A549 (cell line): ENCODE measurements at regions not wholly inside any gene's neighbourhood (a gene's known extent, or its start where the extent isn't known, plus 50 kb on each side); places are given as distances from the start of the nearest gene placed in this dataset.

Experiments used
- ATAC-seq, 2 experiments: fragments of 200-7000 bp in 1 of 2; fragments of >200 bp in 1 of 2; cut with Nextera tagmentation in 1 of 2; cut with Tn5 transposase in 1 of 2; 3 replicates each; pipeline versions ENCODE4 v1.8.0 to v1.9.1; 2018 to 2020; ENCODE audit warnings: mild to moderate bottlenecking in 1 of 2, moderate library complexity in 1 of 2
- CTCF ChIA-PET: fragments of 300-600 bp; sonication (Branson Sonifier 250); formaldehyde crosslinking; extraction: SDS; loops from one replicate; lab custom pipeline; 2021; ENCODE audit warnings: antibody characterized with exemption, inconsistent platforms; lab: Yijun Ruan, JAX
- POLR2A ChIA-PET: fragments of 350-600 bp; formaldehyde crosslinking; extraction: SDS; loops from one replicate; lab custom pipeline; 2021; ENCODE audit warnings: antibody characterized with exemption, inconsistent platforms; lab: Yijun Ruan, JAX
- DNase-seq, 2 experiments: peaks; one replicate each; pipeline versions ENCODE4 v3.0.0 to v3.0.0-alpha.2; 2011 to 2016; ENCODE audit warnings: low read depth in 1 of 2, low spot score in 1 of 2
- FAIRE-seq: peaks from 2 replicates; lab custom pipeline; 2011; peaks lifted over from hg19 to GRCh38; lab: Jason Lieb, UNC
- H3K27ac ChIP-seq, 2 experiments: fragments of >200 bp; sonication (Bioruptor Twin); formaldehyde crosslinking; 3 replicates each; pipeline ENCODE4 v1.5.1; 2016 to 2017
- H3K4me1 ChIP-seq: fragments of >200 bp; sonication (Bioruptor Twin); formaldehyde crosslinking; 3 replicates; pipeline ENCODE4 v1.6.1; 2016
- H3K4me2 ChIP-seq: fragments of >200 bp; sonication (Bioruptor Twin); formaldehyde crosslinking; 3 replicates; pipeline ENCODE4 v1.6.1; 2016
- H3K4me3 ChIP-seq: fragments of >200 bp; sonication (Bioruptor Twin); formaldehyde crosslinking; 3 replicates; pipeline ENCODE4 v1.5.1; 2016
- H3K9me3 ChIP-seq: fragments of >200 bp; sonication (Bioruptor Twin); formaldehyde crosslinking; 3 replicates; pipeline ENCODE4 v1.6.1; 2016
- CBX8 ChIP-seq: fragments of 200-600 bp; sonication (generic); IDR thresholded peaks from 2 replicates; pipeline ENCODE4 v1.6.1; 2016
- CHD2 ChIP-seq: fragments of 150-350 bp; IDR thresholded peaks from 2 replicates; pipeline ENCODE4 v1.6.1; 2014; ENCODE audit warnings: low read length; ENCODE audit not compliant: partially characterized antibody
- FOXS1 ChIP-seq: fragments of 250-450 bp; sonication (Bioruptor Pico); IDR thresholded peaks from 2 replicates; pipeline ENCODE4 v1.5.0; 2020; ENCODE audit warnings: mild to moderate bottlenecking, moderate library complexity
- GATA3 ChIP-seq: IDR thresholded peaks from 2 replicates; pipeline ENCODE4 v1.6.1; 2012; ENCODE audit warnings: borderline replicate concordance
- HOXB5 ChIP-seq: fragments of 250-450 bp; sonication (Bioruptor Pico); IDR thresholded peaks from 2 replicates; pipeline ENCODE4 v1.5.0; 2020; ENCODE audit warnings: mild to moderate bottlenecking, moderate library complexity
- KDM1A ChIP-seq: fragments of 200-600 bp; sonication (generic); IDR thresholded peaks from 2 replicates; pipeline ENCODE4 v1.6.1; 2016; ENCODE audit warnings: low read depth, mild to moderate bottlenecking
- MAFK ChIP-seq: fragments of 450-650 bp; IDR thresholded peaks from 2 replicates; pipeline ENCODE4 v1.6.1; 2014; ENCODE audit not compliant: partially characterized antibody
- RAD21 ChIP-seq, 2 experiments: fragments of >200 bp in 1 of 2; sonication (Bioruptor Twin) in 1 of 2; formaldehyde crosslinking in 1 of 2; IDR thresholded peaks in 1 of 2; conservative IDR thresholded peaks in 1 of 2; 2 replicates in 1 of 2; 3 replicates in 1 of 2; pipeline ENCODE4 v1.6.1; 2012 to 2018; ENCODE audit warnings: inconsistent platforms in 1 of 2
- RARB ChIP-seq: fragments of 250-450 bp; sonication (Bioruptor Pico); IDR thresholded peaks from 2 replicates; pipeline ENCODE4 v1.8.0; 2021; ENCODE audit warnings: mild to moderate bottlenecking, moderate library complexity
- RCOR1 ChIP-seq: fragments of 150-350 bp; IDR thresholded peaks from 2 replicates; pipeline ENCODE4 v1.6.1; 2014; ENCODE audit warnings: antibody characterized with exemption, low read length, low read depth
- SMC3 ChIP-seq: fragments of >200 bp; sonication (Bioruptor Twin); formaldehyde crosslinking; IDR thresholded peaks from 3 replicates; pipeline ENCODE4 v1.6.1; 2018; ENCODE audit warnings: inconsistent platforms
- ZSCAN20 ChIP-seq: fragments of 250-450 bp; sonication (Bioruptor Pico); IDR thresholded peaks from 2 replicates; pipeline ENCODE4 v1.8.0; 2022; ENCODE audit warnings: mild to moderate bottlenecking, moderate library complexity
- WGBS: methylation state at CpG from one replicate; pipeline ENCODE4 v1.1.6; 2017; ENCODE audit errors: missing lambda C conversion rate; 5-methylcytosine and 5-hydroxymethylcytosine counted together
- TF ChIP-seq, protein P1 (sequence below): fragments of 150-350 bp; IDR thresholded peaks from 2 replicates; pipeline ENCODE4 v1.6.1; 2014; ENCODE audit warnings: low read depth, mild to moderate bottlenecking, low read length
- TF ChIP-seq, protein P2 (sequence below): fragments of 200-600 bp; sonication (generic); IDR thresholded peaks from 2 replicates; pipeline ENCODE4 v1.6.1; 2016; ENCODE audit warnings: antibody characterized with exemption, mild to moderate bottlenecking, moderate library complexity

DNA sequence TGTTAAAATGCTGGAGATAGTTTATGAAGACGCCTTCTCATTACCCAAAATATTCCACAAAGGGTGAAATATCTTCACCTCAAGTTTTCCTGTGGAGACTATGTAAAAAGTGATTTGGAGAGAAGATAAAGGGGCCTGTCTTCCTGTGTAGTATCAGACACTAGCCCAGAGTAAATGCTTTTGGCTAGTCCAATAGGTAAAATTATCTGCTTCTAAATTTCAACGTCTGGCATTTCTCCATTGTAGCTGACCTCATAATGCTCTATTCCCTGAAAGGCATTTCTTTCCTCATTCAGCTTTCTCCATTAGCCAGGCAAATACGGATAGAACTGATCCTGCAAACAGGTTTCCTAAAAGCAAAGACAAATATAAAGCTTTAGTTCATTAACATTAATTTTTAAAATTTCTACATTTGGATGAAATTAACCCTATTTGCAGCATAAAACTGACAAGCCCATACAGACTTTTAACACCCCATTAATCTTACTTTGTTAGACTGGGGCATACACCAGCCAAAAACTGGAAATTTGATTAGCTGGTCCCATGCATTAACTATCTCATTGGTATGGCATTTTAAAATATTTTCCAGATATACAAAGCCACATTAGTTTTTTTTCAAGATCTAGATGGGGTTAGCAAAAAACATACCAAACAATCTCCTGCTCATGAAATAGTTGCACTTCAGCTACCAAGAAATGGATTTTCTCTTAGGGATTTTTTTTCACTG, 548.8 kb downstream of the EFNA5 start:
- no peak overlapping the region for H3K4me3 ChIP-seq
- ChIA-PET POLR2A (no interaction called here), CTCF (no interaction called here)
- no peak overlapping the region for H3K27ac ChIP-seq
- FAIRE-seq (no peak), DNase-seq (no peak), ATAC-seq (no peak)
- TF ChIP-seq, protein P1, sequence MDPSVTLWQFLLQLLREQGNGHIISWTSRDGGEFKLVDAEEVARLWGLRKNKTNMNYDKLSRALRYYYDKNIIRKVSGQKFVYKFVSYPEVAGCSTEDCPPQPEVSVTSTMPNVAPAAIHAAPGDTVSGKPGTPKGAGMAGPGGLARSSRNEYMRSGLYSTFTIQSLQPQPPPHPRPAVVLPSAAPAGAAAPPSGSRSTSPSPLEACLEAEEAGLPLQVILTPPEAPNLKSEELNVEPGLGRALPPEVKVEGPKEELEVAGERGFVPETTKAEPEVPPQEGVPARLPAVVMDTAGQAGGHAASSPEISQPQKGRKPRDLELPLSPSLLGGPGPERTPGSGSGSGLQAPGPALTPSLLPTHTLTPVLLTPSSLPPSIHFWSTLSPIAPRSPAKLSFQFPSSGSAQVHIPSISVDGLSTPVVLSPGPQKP, result no peak
- TF ChIP-seq CBX8 (no peak), FOXS1 (CRISPR knock-in tag) (no peak), ZSCAN20 (no peak), RAD21 (conservative IDR thresholded peaks at IDR 0.05 in 1 of 2, IDR thresholded peaks at IDR 0.05 in 1 of 2) (no peak), RARB (CRISPR knock-in tag) (no peak), HOXB5 (no peak), GATA3 (no peak)
- H3K4me1 ChIP-seq, result no peaks in the 10 kb centered on the region
- WGBS, result 69% methylated on average over 3 of the region's 3 CpGs
- H3K4me2 ChIP-seq, result no peak overlapping the region
- no peaks in the 10 kb centered on the region for H3K9me3 ChIP-seq

DNA sequence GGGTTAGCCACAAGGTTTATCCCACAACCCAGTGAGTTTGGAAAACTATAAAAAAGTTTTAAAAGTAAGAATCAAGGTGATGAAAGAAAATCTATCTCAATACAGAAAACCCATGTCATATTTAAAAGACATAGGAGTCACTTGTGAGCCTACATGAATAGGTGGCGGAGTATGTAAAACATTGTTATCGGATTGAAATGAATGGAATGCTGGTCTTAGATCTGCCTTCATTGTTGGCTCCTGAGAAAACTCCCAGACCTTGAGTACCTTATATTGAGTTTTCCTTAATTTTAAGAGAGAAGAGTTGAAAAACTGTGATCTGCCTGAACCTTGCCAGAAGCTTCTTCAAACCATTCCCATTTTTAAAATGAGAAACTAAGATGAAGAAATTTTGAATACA, 551.1 kb downstream of the EFNA5 start:
- no peak for DNase-seq
- no peak for FAIRE-seq
- Histone ChIP-seq H3K4me2 (no peak overlapping the region), H3K4me3 (no peak overlapping the region), H3K27ac (no peak overlapping the region), H3K9me3 (no peaks in the 10 kb centered on the region), H3K4me1 (no peaks in the 10 kb centered on the region)
- CTCF ChIA-PET, result no interaction called here
- POLR2A ChIA-PET, result no interaction called here
- WGBS, result 87% methylated on average over 2 of the region's 2 CpGs
- TF ChIP-seq CHD2 (no peak), KDM1A (no peak), RCOR1 (no peak)
- no peak for ATAC-seq

DNA sequence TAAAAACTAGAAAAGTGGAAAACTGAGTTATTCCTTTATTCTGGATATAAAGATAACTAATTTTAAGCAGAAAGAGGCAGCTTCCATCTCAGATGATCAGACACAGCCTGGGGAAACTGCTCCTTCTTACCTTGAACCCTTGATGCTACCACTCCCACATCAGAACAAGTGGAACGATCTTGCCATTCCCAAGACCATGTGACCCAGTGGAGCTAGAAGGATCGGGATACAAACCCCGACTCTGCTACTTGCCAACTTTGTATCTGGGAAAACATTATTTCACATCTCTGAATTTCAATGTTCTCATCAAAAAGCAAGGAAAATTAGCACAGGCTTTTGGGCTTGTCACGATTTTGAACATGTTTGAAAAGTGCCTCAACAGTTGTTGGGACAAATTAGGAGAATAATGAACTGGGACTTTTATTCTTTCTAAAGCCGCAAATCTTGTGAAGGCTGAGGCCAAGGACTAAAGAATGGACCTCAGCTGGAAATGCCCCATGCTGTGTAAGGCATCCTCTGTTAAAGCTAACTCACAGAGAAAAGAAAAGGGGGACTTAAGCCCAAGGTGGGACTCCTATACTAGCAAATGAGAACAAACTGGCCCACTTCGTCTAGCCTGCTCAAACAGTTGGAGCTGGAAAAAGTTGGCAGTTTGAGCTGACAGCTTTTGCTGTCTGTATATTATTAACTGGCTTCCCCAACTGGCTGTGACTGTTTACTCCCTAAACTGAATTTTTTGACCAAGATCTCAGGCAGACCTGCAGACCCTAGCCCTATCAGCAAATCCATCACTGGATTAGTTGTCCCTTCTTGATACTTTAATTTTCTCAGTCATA, 552.3 kb downstream of the EFNA5 start:
- DNase-seq (no peak), FAIRE-seq (no peak), ATAC-seq (no peak)
- H3K4me2 ChIP-seq, result no peak overlapping the region
- H3K27ac ChIP-seq, result no peak overlapping the region
- 76% methylated on average over 6 of the region's 6 CpGs for WGBS
- no peaks in the 10 kb centered on the region for H3K9me3 ChIP-seq
- H3K4me1 ChIP-seq, result no peaks in the 10 kb centered on the region
- H3K4me3 ChIP-seq, result no peak overlapping the region
- POLR2A ChIA-PET, result no interaction called here
- CTCF ChIA-PET, result interaction anchor here (0.8 to 1.0 kb wide), 2 partner anchors 11 to 14 kb away, joined by 3 to 4 read pairs; no protein-coding TSS in a partner anchor
- no peak for TF ChIP-seq HOXB5
- TF ChIP-seq SMC3, result no peak
- no peak for TF ChIP-seq CHD2
- TF ChIP-seq, protein P2, sequence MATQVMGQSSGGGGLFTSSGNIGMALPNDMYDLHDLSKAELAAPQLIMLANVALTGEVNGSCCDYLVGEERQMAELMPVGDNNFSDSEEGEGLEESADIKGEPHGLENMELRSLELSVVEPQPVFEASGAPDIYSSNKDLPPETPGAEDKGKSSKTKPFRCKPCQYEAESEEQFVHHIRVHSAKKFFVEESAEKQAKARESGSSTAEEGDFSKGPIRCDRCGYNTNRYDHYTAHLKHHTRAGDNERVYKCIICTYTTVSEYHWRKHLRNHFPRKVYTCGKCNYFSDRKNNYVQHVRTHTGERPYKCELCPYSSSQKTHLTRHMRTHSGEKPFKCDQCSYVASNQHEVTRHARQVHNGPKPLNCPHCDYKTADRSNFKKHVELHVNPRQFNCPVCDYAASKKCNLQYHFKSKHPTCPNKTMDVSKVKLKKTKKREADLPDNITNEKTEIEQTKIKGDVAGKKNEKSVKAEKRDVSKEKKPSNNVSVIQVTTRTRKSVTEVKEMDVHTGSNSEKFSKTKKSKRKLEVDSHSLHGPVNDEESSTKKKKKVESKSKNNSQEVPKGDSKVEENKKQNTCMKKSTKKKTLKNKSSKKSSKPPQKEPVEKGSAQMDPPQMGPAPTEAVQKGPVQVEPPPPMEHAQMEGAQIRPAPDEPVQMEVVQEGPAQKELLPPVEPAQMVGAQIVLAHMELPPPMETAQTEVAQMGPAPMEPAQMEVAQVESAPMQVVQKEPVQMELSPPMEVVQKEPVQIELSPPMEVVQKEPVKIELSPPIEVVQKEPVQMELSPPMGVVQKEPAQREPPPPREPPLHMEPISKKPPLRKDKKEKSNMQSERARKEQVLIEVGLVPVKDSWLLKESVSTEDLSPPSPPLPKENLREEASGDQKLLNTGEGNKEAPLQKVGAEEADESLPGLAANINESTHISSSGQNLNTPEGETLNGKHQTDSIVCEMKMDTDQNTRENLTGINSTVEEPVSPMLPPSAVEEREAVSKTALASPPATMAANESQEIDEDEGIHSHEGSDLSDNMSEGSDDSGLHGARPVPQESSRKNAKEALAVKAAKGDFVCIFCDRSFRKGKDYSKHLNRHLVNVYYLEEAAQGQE, result no peak
- no peak for TF ChIP-seq MAFK
